ENCODE measurements at regions not wholly inside any gene's neighbourhood (a gene's known extent, or its start where the extent isn't known, plus 50 kb on each side); places are given as distances from the start of the nearest gene placed in this dataset.

GRCh38 chr13:33372251-33372919 lies 86.8 kb upstream of the STARD13 start:
- DNase-seq = no peak

- DNase-seq = no peak
Observed at GRCh38 chr13:33373624-33374023, 88.1 kb upstream of the STARD13 start.

- no peak for DNase-seq
Observed at GRCh38 chr13:33375421-33375820, 89.9 kb upstream of the STARD13 start.

- no peak for DNase-seq
Observed at GRCh38 chr13:33376212-33376611, 90.7 kb upstream of the STARD13 start.

- DNase-seq = no peak
Observed at GRCh38 chr13:33377411-33377810, 91.9 kb upstream of the STARD13 start.

GRCh38 chr13:33377825-33378224 lies 92.3 kb upstream of the STARD13 start:
- no peak for DNase-seq

GRCh38 chr13:33379608-33380007 lies 94.1 kb upstream of the STARD13 start:
- no peak for DNase-seq

- no peak for DNase-seq
Observed at GRCh38 chr13:33380487-33381079, 95.0 kb upstream of the STARD13 start.

GRCh38 chr13:33381180-33381579 lies 95.6 kb upstream of the STARD13 start:
- DNase-seq = no peak

GRCh38 chr13:33381906-33382305 lies 96.4 kb upstream of the STARD13 start:
- DNase-seq = no peak

GRCh38 chr13:33383724-33384577 lies 98.4 kb upstream of the STARD13 start:
- DNase-seq = no peak

- DNase-seq = no peak
Observed at GRCh38 chr13:33388286-33388998, 102.9 kb upstream of the STARD13 start.

GRCh38 chr13:33392794-33393405 lies 107.3 kb upstream of the STARD13 start:
- DNase-seq = no peak

GRCh38 chr13:33394294-33394932 lies 108.9 kb upstream of the STARD13 start:
- DNase-seq = no peak

- DNase-seq = no peak
Observed at GRCh38 chr13:33401238-33401637, 115.7 kb upstream of the STARD13 start.

- DNase-seq = no peak
Observed at GRCh38 chr13:33402975-33403374, 117.4 kb upstream of the STARD13 start.

- DNase-seq = no peak
Observed at GRCh38 chr13:33403807-33404362, 118.3 kb upstream of the STARD13 start.

GRCh38 chr13:33405371-33405770 lies 119.8 kb upstream of the STARD13 start:
- no peak for DNase-seq

GRCh38 chr13:33409673-33410510 lies 124.3 kb upstream of the STARD13 start:
- DNase-seq = no peak

- no peak for DNase-seq
Observed at GRCh38 chr13:33410619-33411018, 125.1 kb upstream of the STARD13 start.

- no peak for DNase-seq
Observed at GRCh38 chr13:33411312-33411711, 125.8 kb upstream of the STARD13 start.

Data from fibroblast of skin of back (primary cell).